ENCODE measurements at regions not wholly inside any gene's neighbourhood (a gene's known extent, or its start where the extent isn't known, plus 50 kb on each side); places are given as distances from the start of the nearest gene placed in this dataset.

DNA sequence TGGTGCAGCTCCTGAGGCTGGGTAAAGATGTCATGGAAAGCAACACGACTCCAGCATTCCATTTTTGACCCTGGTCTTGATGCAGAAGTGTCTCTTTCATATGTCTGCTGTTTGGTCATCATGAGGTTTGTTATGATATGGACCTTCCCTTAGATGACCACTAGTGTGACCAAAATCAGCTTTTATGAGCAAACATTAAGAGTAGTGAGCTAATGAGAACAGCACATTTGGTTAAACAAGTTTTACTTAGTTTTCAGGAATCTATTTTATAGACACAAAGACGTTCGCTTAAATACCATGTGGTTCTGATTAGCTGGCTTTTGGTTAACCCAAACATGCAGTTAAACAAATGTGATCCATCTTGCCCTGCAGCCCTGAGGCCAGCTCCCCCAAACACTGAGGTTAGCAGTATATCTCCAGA is 56.7 kb upstream of the ACTBL2 start:
- no peak overlapping the region for H3K9ac ChIP-seq (ENCODE audit: low read length)
- H3K4me3 ChIP-seq (ENCODE audit: insufficient read depth, low read depth, low read length), result no peak overlapping the region
- Mint-ChIP-seq H3K27me3 (ENCODE audit: low read depth, unreplicated experiment) (no peaks in the 10 kb centered on the region), H3K4me1 (ENCODE audit: low read depth, unreplicated experiment) (peaks cover 16% of the 10 kb centered on the region), H3K36me3 (ENCODE audit: low read depth, unreplicated experiment) (no peaks in the 10 kb centered on the region), H3K9me3 (ENCODE audit: unreplicated experiment) (no peaks in the 10 kb centered on the region), H3K4me3 (ENCODE audit: unreplicated experiment) (no peak overlapping the region), H3K27ac (ENCODE audit: unreplicated experiment) (no peak overlapping the region)
- TF ChIP-seq CTCF (IDR thresholded peaks at IDR 0.05; ENCODE audit: insufficient read depth, low read depth, low read length), result no peak
- H3K79me2 ChIP-seq (ENCODE audit: insufficient read depth, low read length), result no peaks in the 10 kb centered on the region
- no peaks in the 10 kb centered on the region for H4K20me1 ChIP-seq (ENCODE audit: insufficient read depth, low read length)
- no peaks in the 10 kb centered on the region for H3K9me3 ChIP-seq (ENCODE audit: insufficient read depth, low read depth, low read length)
- peak; percentile 59 for DNase-seq (ENCODE audit: low read depth)
- H3K4me1 ChIP-seq (ENCODE audit: insufficient read depth, low read length), result peaks cover 12% of the 10 kb centered on the region
- no peaks in the 10 kb centered on the region for H3K27me3 ChIP-seq (ENCODE audit: insufficient read depth, low read length)
- peak; percentile 78 for FAIRE-seq
- peak overlapping the region; percentile 51 for H3K27ac ChIP-seq (ENCODE audit: low read depth, low read length)
- H3K4me2 ChIP-seq (ENCODE audit: low read length), result peak overlapping the region; percentile 64
- no peak overlapping the region for H2AFZ ChIP-seq (ENCODE audit: low read depth, low read length)
- no peaks in the 10 kb centered on the region for H3K36me3 ChIP-seq (ENCODE audit: insufficient read depth, low read length)

DNA sequence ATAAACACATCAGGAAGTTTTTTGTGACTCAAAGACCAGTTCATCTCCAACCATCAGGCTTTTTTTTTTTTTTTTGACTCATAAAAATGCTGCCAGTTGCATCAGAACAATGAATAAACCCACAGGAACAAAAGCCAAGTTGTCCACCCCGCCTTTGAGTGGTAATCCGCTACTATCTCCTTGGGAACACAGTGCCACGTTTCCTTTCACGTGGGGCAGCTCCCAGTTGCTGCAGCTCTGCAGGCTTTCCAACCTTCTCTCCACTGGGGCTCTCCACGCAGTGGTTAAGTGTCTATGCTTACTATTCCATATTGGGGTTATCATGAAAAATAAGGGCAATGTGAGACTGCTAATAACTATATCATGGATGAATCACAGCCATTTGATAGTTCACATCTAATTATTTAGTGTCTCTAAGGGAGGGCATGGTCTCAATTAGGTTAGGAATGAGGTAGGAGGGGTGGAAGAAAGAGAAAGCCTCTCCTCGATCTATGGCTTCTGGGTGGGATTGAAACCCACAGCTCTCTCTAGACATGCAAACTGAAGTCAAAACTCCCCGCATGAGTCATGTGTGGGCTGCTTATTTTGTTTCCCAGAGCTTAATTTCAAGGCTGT is 55.8 kb upstream of the ACTBL2 start:
- no peak overlapping the region for H3K4me3 ChIP-seq (ENCODE audit: insufficient read depth, low read depth, low read length)
- H4K20me1 ChIP-seq (ENCODE audit: insufficient read depth, low read length), result no peaks in the 10 kb centered on the region
- H2AFZ ChIP-seq (ENCODE audit: low read depth, low read length), result peak overlapping the region; percentile 38
- H3K27ac ChIP-seq (ENCODE audit: low read depth, low read length), result peak overlapping the region; percentile 51
- peak overlapping the region; percentile 41 for H3K9ac ChIP-seq (ENCODE audit: low read length)
- no peak overlapping the region for H3K4me3 Mint-ChIP-seq (ENCODE audit: unreplicated experiment)
- no peaks in the 10 kb centered on the region for H3K79me2 ChIP-seq (ENCODE audit: insufficient read depth, low read length)
- no peaks in the 10 kb centered on the region for H3K9me3 Mint-ChIP-seq (ENCODE audit: unreplicated experiment)
- H3K36me3 ChIP-seq (ENCODE audit: insufficient read depth, low read length), result no peaks in the 10 kb centered on the region
- H3K27me3 Mint-ChIP-seq (ENCODE audit: low read depth, unreplicated experiment), result no peaks in the 10 kb centered on the region
- peak overlapping the region; percentile 84 for H3K27ac Mint-ChIP-seq (ENCODE audit: unreplicated experiment)
- no peaks in the 10 kb centered on the region for H3K36me3 Mint-ChIP-seq (ENCODE audit: low read depth, unreplicated experiment)
- DNase-seq (ENCODE audit: low read depth), result peak; percentile 77
- no peaks in the 10 kb centered on the region for H3K27me3 ChIP-seq (ENCODE audit: insufficient read depth, low read length)
- H3K9me3 ChIP-seq (ENCODE audit: insufficient read depth, low read depth, low read length), result no peaks in the 10 kb centered on the region
- TF ChIP-seq CTCF (IDR thresholded peaks at IDR 0.05; ENCODE audit: insufficient read depth, low read depth, low read length), result no peak
- TF ChIP-seq EZH2 (IDR thresholded peaks at IDR 0.05; ENCODE audit: insufficient read depth, low read length), result no peak
- FAIRE-seq, result peak; percentile 58
- H3K4me1 ChIP-seq (ENCODE audit: insufficient read depth, low read length), result peaks cover 12% of the 10 kb centered on the region
- H3K4me2 ChIP-seq (ENCODE audit: low read length), result peak overlapping the region; percentile 64
- peaks cover 16% of the 10 kb centered on the region for H3K4me1 Mint-ChIP-seq (ENCODE audit: low read depth, unreplicated experiment)

DNA sequence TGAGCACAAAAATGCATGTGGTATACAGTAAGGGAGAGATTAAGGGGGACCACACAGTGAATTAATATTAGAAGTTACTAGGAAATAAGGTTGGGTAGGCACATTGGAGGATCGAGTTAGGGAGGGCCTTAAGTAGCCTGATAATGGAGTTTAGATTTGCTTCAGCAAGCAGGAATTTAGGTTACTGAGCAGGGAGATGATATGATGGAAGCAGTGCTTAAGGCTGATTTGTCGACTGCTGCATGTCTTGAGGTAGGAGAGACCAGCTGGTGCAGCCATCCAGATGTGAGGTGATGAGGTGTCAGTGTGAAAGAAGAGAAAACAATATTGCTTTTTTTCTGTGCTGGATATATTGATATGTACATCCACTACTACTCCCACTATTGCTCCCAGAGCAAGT is 55.2 kb upstream of the ACTBL2 start:
- H3K27me3 Mint-ChIP-seq (ENCODE audit: low read depth, unreplicated experiment), result no peaks in the 10 kb centered on the region
- H3K4me3 ChIP-seq (ENCODE audit: insufficient read depth, low read depth, low read length), result no peak overlapping the region
- peak overlapping the region; percentile 19 for H3K27ac ChIP-seq (ENCODE audit: low read depth, low read length)
- peaks cover 16% of the 10 kb centered on the region for H3K4me1 ChIP-seq (ENCODE audit: insufficient read depth, low read length)
- peak; percentile 5 for DNase-seq (ENCODE audit: low read depth)
- no peaks in the 10 kb centered on the region for H3K36me3 ChIP-seq (ENCODE audit: insufficient read depth, low read length)
- peak overlapping the region; percentile 84 for H3K27ac Mint-ChIP-seq (ENCODE audit: unreplicated experiment)
- peak overlapping the region; percentile 64 for H3K4me2 ChIP-seq (ENCODE audit: low read length)
- no peak overlapping the region for H2AFZ ChIP-seq (ENCODE audit: low read depth, low read length)
- TF ChIP-seq EZH2 (IDR thresholded peaks at IDR 0.05; ENCODE audit: insufficient read depth, low read length), result no peak
- no peak for TF ChIP-seq CTCF (IDR thresholded peaks at IDR 0.05; ENCODE audit: insufficient read depth, low read depth, low read length)
- no peaks in the 10 kb centered on the region for H3K9me3 Mint-ChIP-seq (ENCODE audit: unreplicated experiment)
- FAIRE-seq, result no peak
- no peaks in the 10 kb centered on the region for H4K20me1 ChIP-seq (ENCODE audit: insufficient read depth, low read length)
- no peaks in the 10 kb centered on the region for H3K9me3 ChIP-seq (ENCODE audit: insufficient read depth, low read depth, low read length)
- no peaks in the 10 kb centered on the region for H3K79me2 ChIP-seq (ENCODE audit: insufficient read depth, low read length)
- no peak overlapping the region for H3K4me3 Mint-ChIP-seq (ENCODE audit: unreplicated experiment)
- peaks cover 21% of the 10 kb centered on the region for H3K4me1 Mint-ChIP-seq (ENCODE audit: low read depth, unreplicated experiment)
- H3K9ac ChIP-seq (ENCODE audit: low read length), result no peak overlapping the region
- H3K36me3 Mint-ChIP-seq (ENCODE audit: low read depth, unreplicated experiment), result no peaks in the 10 kb centered on the region
- no peaks in the 10 kb centered on the region for H3K27me3 ChIP-seq (ENCODE audit: insufficient read depth, low read length)
